Epithelial cell of esophagus (primary cell): ENCODE measurements at regions not wholly inside any gene's neighbourhood (a gene's known extent, or its start where the extent isn't known, plus 50 kb on each side); places are given as distances from the start of the nearest gene placed in this dataset.

Experiments
- DNase-seq: peaks from one replicate; pipeline ENCODE4 v3.0.0; 2010; ENCODE audit warnings: low read depth
- H3K4me3 ChIP-seq: 2 replicates; pipeline ENCODE4 v1.5.1; 2011; ENCODE audit warnings: mild to moderate bottlenecking, low read length, control low read depth
- TF ChIP-seq, protein P1 (sequence below): IDR thresholded peaks from 2 replicates; pipeline ENCODE4 v1.5.1; 2011; ENCODE audit warnings: low read depth, mild to moderate bottlenecking, low read length, control low read depth, inconsistent platforms; ENCODE audit not compliant: insufficient read depth; ENCODE audit errors: missing control alignments

DNA sequence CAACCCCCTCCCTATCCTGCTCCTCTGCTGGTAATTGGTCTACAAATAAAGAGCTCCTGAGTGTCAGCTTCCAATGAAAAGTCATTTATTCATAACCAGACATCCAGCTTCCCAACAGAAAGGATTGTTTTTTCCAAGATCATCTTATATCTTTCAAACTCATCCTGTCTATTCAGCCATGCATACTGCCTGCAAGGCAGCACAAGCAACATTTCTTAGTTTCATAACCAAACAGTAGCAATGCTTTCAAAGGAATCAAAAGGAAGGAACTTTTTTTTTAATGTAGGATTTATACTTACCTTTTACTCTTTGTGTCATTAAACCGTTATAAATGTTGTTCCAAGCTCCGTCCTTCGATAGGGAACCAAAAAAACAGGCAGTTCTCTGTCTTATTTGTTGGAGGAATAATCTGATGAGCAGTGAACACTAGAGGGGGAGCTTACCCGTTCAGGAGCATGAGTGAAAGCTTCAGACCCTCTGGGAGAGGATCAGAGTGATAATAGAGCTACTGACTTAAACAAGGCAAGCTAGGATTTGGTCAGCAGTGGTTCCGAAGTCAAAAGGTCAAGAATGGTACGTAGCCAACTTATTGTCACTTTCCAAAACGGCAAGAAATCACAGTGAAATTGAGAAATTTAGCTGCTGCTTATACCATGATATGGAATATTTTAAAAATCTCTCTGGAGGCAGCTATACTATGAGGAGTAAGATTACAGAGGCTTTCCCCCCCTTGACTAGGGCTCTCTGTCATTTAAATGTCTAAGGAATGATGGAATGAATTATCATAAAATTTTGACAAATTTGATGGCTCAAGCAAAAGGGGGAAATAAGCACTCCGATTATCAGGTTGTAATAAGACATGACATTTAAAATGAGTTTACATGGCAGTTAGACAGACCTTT, 892.9 kb downstream of the NR2F1-AS1 start:
- TF ChIP-seq, protein P1, sequence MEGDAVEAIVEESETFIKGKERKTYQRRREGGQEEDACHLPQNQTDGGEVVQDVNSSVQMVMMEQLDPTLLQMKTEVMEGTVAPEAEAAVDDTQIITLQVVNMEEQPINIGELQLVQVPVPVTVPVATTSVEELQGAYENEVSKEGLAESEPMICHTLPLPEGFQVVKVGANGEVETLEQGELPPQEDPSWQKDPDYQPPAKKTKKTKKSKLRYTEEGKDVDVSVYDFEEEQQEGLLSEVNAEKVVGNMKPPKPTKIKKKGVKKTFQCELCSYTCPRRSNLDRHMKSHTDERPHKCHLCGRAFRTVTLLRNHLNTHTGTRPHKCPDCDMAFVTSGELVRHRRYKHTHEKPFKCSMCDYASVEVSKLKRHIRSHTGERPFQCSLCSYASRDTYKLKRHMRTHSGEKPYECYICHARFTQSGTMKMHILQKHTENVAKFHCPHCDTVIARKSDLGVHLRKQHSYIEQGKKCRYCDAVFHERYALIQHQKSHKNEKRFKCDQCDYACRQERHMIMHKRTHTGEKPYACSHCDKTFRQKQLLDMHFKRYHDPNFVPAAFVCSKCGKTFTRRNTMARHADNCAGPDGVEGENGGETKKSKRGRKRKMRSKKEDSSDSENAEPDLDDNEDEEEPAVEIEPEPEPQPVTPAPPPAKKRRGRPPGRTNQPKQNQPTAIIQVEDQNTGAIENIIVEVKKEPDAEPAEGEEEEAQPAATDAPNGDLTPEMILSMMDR = no peak
- no peak overlapping the region for H3K4me3 ChIP-seq
- peak; percentile 34 for DNase-seq

DNA sequence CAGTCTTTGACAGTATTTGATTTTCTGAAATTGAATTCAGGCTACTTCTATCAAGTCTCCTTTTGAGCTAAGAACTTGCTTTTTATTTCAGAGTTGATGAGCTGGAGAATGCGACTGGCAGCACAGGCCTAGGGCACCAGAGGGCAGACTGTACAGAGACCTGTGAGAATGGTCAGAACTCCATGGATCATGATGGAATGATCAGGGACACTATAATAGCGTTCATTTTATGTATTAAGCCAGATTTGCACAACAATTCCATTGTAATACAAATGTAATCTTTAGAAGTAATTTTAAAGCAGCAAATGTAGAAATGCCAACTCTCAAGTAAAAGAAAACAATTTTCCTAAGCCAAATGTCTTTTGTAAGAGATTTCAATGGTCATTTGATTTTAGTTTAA, 902.4 kb downstream of the NR2F1-AS1 start:
- TF ChIP-seq, protein P1 = peak; percentile 43
- no peak overlapping the region for H3K4me3 ChIP-seq
- DNase-seq = peak; percentile 5

- TF ChIP-seq, protein P1 = no peak
- no peak for DNase-seq
- H3K4me3 ChIP-seq = no peak overlapping the region
These were observed 904.5 kb downstream of the NR2F1-AS1 start for GRCh38 chr5:92676215-92677165.

DNA sequence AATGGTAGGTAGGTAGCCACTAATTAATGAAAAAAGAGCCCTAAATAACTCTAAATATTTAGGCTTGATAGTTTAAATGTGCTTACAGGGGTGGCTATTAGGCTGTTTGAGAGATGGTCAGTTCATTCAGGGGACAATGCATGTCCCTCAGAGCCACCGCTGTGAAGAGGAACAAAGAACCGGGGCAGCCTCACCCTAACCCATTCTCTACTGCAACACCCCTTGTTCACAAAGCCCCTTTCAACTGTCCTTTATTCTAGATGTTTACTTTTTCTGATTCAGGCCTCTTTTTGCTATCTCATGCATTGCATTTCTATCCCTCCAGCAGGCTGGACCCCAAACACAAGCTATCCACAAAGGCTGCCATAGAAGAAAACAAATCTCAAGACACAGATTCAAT, 906.7 kb downstream of the NR2F1-AS1 start:
- no peak overlapping the region for H3K4me3 ChIP-seq
- TF ChIP-seq, protein P1 = no peak
- no peak for DNase-seq

DNA sequence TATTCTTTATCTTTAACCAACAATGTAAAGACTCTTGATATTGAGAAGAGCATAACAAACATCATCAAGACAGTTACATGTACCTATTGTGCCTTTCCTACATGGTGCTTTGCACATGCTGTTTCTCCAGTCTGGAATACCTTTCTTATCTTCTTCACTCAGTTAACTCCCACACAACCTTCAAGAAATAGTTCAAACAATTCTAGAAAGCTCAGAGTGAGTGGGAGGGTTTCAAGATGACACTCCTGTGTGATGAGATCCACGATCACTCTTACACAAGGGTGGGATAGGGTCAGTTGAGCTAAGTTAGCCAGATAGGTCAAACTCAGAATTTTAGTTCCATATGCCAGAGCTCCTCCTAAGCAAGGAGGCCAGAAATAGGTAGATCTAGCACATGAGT, 915.5 kb downstream of the NR2F1-AS1 start:
- no peak overlapping the region for H3K4me3 ChIP-seq
- DNase-seq = no peak
- TF ChIP-seq, protein P1 = no peak

GRCh38 chr5:92662741-92663140, 918.3 kb downstream of the NR2F1-AS1 start:
- TF ChIP-seq, protein P1 = no peak
- DNase-seq = no peak
- H3K4me3 ChIP-seq = no peak overlapping the region
